ENCODE measurements at regions not wholly inside any gene's neighbourhood (a gene's known extent, or its start where the extent isn't known, plus 50 kb on each side); places are given as distances from the start of the nearest gene placed in this dataset.

GRCh38 chr12:20268121-20268732 lies 100.1 kb upstream of the PDE3A start:
- no peaks in the 10 kb centered on the region for H3K36me3 ChIP-seq
- no peak for DNase-seq (ENCODE audit: extremely low spot score in 2 of 2)
- H3K4me3 ChIP-seq, result no peak overlapping the region
- intact Hi-C loops (cut with DNase I), result no loop called here
- TF ChIP-seq, protein P1, sequence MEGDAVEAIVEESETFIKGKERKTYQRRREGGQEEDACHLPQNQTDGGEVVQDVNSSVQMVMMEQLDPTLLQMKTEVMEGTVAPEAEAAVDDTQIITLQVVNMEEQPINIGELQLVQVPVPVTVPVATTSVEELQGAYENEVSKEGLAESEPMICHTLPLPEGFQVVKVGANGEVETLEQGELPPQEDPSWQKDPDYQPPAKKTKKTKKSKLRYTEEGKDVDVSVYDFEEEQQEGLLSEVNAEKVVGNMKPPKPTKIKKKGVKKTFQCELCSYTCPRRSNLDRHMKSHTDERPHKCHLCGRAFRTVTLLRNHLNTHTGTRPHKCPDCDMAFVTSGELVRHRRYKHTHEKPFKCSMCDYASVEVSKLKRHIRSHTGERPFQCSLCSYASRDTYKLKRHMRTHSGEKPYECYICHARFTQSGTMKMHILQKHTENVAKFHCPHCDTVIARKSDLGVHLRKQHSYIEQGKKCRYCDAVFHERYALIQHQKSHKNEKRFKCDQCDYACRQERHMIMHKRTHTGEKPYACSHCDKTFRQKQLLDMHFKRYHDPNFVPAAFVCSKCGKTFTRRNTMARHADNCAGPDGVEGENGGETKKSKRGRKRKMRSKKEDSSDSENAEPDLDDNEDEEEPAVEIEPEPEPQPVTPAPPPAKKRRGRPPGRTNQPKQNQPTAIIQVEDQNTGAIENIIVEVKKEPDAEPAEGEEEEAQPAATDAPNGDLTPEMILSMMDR (IDR thresholded peaks at IDR 0.05), result no peak
- TF ChIP-seq POLR2AphosphoS5 (IDR thresholded peaks at IDR 0.05; ENCODE audit: insufficient read depth in 1 of 2, low read depth in 1 of 2), result no peak
- TF ChIP-seq POLR2A (IDR thresholded peaks at IDR 0.05), result no peak
- no peak overlapping the region for H3K27ac ChIP-seq
- H3K4me1 ChIP-seq, result no peaks in the 10 kb centered on the region
- no peaks in the 10 kb centered on the region for H3K27me3 ChIP-seq
- H3K9me3 ChIP-seq, result no peaks in the 10 kb centered on the region

DNA sequence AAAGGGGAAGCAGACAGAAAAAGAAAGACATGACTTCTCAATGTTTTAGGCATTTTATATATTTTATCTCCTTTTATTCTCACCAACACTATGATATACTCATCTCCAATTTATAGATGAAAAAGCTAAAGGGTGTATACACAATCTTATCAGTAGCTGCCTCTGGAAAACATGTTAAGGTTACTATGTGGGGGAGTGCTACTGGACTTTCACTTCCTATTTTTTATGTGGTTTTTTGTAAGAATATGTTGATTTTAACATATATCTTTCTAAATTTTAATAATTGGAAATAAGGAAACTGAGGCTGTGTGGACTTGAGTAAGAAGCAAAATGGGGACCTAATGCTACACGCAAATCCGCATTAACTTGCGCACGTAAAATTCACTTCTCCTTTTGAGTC lies 99.6 kb upstream of the PDE3A start:
- Histone ChIP-seq H3K36me3 (no peaks in the 10 kb centered on the region), H3K27me3 (no peaks in the 10 kb centered on the region), H3K9me3 (no peaks in the 10 kb centered on the region), H3K4me1 (no peaks in the 10 kb centered on the region), H3K27ac (no peak overlapping the region), H3K4me3 (no peak overlapping the region)
- TF ChIP-seq POLR2AphosphoS5 (IDR thresholded peaks at IDR 0.05; ENCODE audit: insufficient read depth in 1 of 2, low read depth in 1 of 2), result no peak
- TF ChIP-seq, protein P1 (IDR thresholded peaks at IDR 0.05), result no peak
- TF ChIP-seq POLR2A (IDR thresholded peaks at IDR 0.05), result no peak
- intact Hi-C loops (cut with DNase I), result no loop called here
- DNase-seq (ENCODE audit: extremely low spot score in 2 of 2), result no peak

DNA sequence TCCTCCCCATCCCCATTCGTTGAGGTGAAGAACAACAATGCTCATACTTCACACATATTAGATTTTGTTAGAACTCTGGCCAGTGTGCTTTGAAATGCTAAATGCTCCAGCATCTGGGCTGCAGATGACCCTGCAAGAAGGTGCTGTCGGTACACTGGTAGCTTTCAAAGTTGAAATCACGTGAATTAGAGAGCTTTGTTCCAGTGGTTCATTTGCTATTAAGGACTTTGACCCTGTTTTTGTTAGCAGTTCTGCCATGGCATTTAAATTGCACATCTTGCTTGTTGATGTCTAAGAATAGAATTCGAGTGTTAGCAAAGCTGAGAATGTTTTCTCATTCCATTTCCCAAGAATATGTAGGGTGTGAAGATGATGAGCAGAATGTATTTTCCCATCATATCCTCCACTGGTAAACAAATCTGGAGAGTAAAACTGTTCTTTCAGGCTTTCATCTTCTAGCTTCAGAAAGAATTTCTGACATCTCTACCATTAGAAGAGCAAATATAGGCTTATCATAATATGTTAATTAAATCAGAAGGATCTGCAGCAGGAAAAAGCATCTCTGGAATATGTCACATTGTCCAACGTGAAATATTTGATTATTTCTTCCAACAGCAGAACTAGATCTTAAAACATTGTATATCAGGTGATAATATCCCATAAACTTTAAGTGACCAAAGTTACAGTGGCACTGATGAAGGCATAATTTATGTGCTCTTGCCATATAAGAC lies 98.8 kb upstream of the PDE3A start:
- no peak for DNase-seq (ENCODE audit: extremely low spot score in 2 of 2)
- intact Hi-C loops (cut with DNase I), result no loop called here
- H3K4me3 ChIP-seq, result no peak overlapping the region

DNA sequence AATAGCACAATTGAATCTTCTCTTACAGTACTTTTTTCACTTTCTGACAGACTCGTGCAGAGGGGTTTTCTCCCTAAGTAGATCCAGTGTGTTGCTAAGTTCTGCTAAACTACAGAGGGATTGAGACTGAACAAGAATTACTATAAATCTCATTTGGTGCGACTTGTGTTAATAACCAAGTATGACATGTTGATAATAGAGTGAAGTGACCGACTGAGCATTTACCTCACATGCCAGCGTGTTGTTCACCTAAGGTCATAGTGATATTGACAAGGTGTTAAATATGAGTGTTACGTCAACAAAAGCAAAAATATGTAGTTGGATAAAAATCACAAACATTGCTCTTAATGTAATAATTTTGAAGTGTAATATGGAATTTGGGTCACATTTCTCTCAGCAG lies 97.8 kb upstream of the PDE3A start:
- no peaks in the 10 kb centered on the region for H3K27me3 ChIP-seq
- H3K4me1 ChIP-seq, result no peaks in the 10 kb centered on the region
- no peaks in the 10 kb centered on the region for H3K36me3 ChIP-seq
- H3K27ac ChIP-seq, result no peak overlapping the region
- H3K4me3 ChIP-seq, result no peak overlapping the region
- intact Hi-C loops (cut with DNase I), result no loop called here
- no peaks in the 10 kb centered on the region for H3K9me3 ChIP-seq
- TF ChIP-seq POLR2AphosphoS5 (IDR thresholded peaks at IDR 0.05; ENCODE audit: insufficient read depth in 1 of 2, low read depth in 1 of 2) (no peak), POLR2A (IDR thresholded peaks at IDR 0.05) (no peak)
- TF ChIP-seq, protein P1 (IDR thresholded peaks at IDR 0.05), result no peak
- DNase-seq (ENCODE audit: extremely low spot score in 2 of 2), result no peak

More for the DNA sequence above, 98.8 kb upstream of the PDE3A start:
- H3K9me3 ChIP-seq, result no peaks in the 10 kb centered on the region
- no peaks in the 10 kb centered on the region for H3K36me3 ChIP-seq
- no peak overlapping the region for H3K27ac ChIP-seq
- no peaks in the 10 kb centered on the region for H3K27me3 ChIP-seq
- H3K4me1 ChIP-seq, result no peaks in the 10 kb centered on the region
- TF ChIP-seq POLR2A (IDR thresholded peaks at IDR 0.05) (no peak), POLR2AphosphoS5 (IDR thresholded peaks at IDR 0.05; ENCODE audit: insufficient read depth in 1 of 2, low read depth in 1 of 2) (no peak)
- TF ChIP-seq, protein P1 (IDR thresholded peaks at IDR 0.05), result no peak

DNA sequence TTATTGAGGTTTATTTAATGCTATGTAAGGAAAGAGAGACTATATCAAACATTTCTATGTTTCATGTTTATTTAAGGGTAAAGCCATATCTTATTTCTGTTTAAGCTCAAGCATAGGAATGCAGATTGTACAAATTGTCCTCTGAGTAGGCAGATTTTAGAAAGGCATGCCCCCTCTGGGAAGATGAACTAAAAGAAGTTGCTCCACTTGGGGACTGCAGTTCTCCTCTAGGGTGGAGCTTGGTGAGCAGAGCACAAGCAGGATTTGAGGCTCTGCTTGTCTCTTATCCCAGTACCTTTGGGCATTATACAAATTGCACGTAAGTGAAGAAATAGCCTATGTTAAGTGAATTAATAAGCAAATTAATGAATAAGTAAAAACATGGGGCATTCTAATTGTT lies 96.2 kb upstream of the PDE3A start:
- no peak overlapping the region for H3K4me3 ChIP-seq
- no peaks in the 10 kb centered on the region for H3K9me3 ChIP-seq
- H3K36me3 ChIP-seq, result no peaks in the 10 kb centered on the region
- TF ChIP-seq, protein P1 (IDR thresholded peaks at IDR 0.05), result no peak
- no peak for TF ChIP-seq POLR2A (IDR thresholded peaks at IDR 0.05)
- no peak for TF ChIP-seq POLR2AphosphoS5 (IDR thresholded peaks at IDR 0.05; ENCODE audit: insufficient read depth in 1 of 2, low read depth in 1 of 2)
- DNase-seq (ENCODE audit: extremely low spot score in 2 of 2), result no peak
- intact Hi-C loops (cut with DNase I), result no loop called here
- no peaks in the 10 kb centered on the region for H3K4me1 ChIP-seq
- H3K27me3 ChIP-seq, result no peaks in the 10 kb centered on the region
- no peak overlapping the region for H3K27ac ChIP-seq
